Urinary bladder (tissue), 3 donors: ENCODE measurements at regions not wholly inside any gene's neighbourhood (a gene's known extent, or its start where the extent isn't known, plus 50 kb on each side); places are given as distances from the start of the nearest gene placed in this dataset.

Source experiments
- DNase-seq: peaks from one replicate; pipeline ENCODE4 v3.0.0-alpha.2; 2015; ENCODE audit errors: extremely low spot score
- H3K27ac ChIP-seq: one replicate; pipeline ENCODE4 v1.5.1; 2013; ENCODE audit warnings: low read depth, mild to moderate bottlenecking, moderate library complexity
- H3K36me3 ChIP-seq: one replicate; pipeline ENCODE4 v1.6.1; 2013; ENCODE audit warnings: mild to moderate bottlenecking, moderate library complexity; ENCODE audit not compliant: insufficient read depth
- H3K4me1 ChIP-seq: one replicate; pipeline ENCODE4 v1.6.1; 2013; ENCODE audit warnings: mild to moderate bottlenecking, moderate library complexity; ENCODE audit not compliant: insufficient read depth
- H3K4me3 ChIP-seq: one replicate; pipeline ENCODE4 v1.5.1; 2013; ENCODE audit warnings: low read depth, low read length
- WGBS: extraction: QIAGEN DNeasy Blood & Tissue Kit; methylation state at CpG from one replicate; pipeline ENCODE4 v1.1.7; 2013; 5-methylcytosine and 5-hydroxymethylcytosine counted together
- donor health status: healthy with polysubstance abuse.
- donor health status: healthy.

DNA sequence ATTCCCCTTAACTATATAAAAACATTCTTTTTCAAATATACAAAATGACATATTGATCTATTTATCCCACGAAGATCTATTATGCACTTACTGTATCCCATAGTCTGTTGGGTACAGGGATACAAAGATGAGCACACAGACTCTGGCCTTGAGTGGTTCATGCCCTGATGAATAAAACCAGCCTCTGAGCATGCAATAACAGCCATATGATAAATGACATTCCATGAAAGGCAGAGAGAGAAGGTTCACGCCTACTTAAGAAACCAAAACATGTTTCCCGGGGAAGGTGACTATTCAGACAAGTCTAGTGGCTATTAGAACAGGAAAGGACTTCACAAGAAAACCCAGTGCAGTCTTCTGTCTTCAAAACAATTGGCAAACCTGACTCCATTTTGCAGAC, 406.2 kb upstream of the BRINP1 start:
- no peak for DNase-seq
- no peak overlapping the region for H3K4me3 ChIP-seq
- H3K36me3 ChIP-seq: no peaks in the 10 kb centered on the region
- H3K27ac ChIP-seq: no peak overlapping the region
- H3K4me1 ChIP-seq: no peaks in the 10 kb centered on the region
- WGBS: 82% methylated on average over 3 of the region's 3 CpGs

DNA sequence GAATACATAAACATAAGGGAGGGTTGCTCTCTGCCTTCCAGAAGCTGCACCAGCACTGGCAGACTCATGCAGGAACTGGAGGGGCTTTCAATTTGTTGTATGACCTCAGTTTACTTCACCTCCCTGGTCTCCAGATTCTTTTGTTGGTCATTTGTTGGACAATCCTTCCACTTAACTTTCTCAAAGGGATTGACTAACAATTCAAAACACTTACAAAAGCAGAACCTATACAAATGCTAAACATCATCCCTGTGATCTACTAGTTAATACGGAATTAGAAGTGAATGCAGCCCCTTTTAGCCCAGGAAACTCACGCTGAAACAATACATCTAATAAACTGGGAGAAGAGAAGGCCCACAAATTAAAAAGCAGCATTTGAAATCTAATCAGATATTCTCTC, 404.6 kb upstream of the BRINP1 start:
- no peak overlapping the region for H3K4me3 ChIP-seq
- H3K4me1 ChIP-seq: no peaks in the 10 kb centered on the region
- DNase-seq: no peak
- no peaks in the 10 kb centered on the region for H3K36me3 ChIP-seq
- no peak overlapping the region for H3K27ac ChIP-seq
- 65% methylated on average over 2 of the region's 2 CpGs for WGBS

DNA sequence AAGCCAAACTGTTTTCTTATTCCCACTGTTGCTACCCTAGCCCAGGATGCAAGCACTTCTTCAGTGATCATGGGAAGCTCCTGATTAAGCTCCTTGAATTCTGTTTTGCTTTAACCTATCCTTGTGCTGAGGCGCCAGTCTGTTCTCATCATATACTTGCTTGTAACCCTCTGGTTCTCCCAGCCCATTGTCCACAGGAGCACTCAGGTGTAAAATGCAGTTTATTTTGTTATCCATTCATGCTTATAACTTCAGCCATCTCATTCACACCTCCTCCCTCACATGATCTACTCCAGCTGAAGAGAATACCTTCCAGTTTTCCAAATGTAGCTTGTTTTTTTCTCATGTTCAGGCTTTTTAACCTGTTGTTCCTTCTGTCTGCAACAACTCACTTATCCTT, 402.1 kb upstream of the BRINP1 start:
- H3K4me3 ChIP-seq: no peak overlapping the region
- no peak for DNase-seq
- H3K4me1 ChIP-seq: no peaks in the 10 kb centered on the region
- WGBS: 94% methylated on average over 1 of the region's 1 CpG
- H3K27ac ChIP-seq: no peak overlapping the region
- H3K36me3 ChIP-seq: no peaks in the 10 kb centered on the region

DNA sequence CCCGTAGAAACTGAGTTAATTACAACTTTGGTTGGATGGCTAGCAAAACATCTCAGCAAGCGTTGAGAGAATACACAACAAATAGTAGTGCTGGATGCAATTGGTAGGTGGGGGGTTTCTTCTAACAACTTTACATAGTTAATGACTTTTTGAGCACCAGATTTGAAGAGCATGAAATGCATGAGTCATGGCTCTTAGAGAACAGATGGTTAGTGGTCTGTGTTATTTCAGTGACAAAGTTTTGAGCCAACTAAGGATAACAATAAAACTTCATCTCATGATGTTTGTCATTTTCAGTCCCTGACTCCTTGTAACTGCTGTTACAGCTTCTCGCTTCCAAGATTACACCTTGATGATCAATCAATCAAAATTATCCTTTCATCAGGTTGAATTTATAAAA, 399.0 kb upstream of the BRINP1 start:
- H3K36me3 ChIP-seq: no peaks in the 10 kb centered on the region
- 59% methylated on average over 3 of the region's 3 CpGs for WGBS
- no peaks in the 10 kb centered on the region for H3K4me1 ChIP-seq
- DNase-seq: no peak
- no peak overlapping the region for H3K27ac ChIP-seq
- H3K4me3 ChIP-seq: no peak overlapping the region

DNA sequence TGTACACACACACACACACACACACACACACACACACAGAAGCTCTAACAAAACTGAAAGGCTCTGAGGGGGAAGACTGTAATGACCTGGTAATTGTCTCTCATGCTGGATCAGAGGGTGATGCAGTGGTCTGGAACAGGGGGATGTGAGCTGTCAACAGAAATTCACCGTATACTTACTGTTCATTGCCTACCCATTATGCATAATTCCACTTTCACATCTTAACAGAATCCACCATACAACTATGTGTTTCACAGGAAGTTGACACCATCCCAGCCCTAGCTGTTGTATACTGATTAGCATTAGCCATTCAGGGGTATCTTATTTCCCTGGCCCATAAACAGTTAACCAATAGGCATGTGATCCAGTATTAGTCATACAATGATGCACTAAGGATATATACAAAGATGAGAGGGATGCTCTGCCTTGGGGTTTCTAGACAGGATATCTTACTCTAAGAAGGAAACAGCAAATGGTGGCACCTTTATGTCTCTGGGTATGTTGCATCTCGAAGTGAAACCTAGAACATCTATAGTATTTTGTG, 396.5 kb upstream of the BRINP1 start:
- DNase-seq: no peak
- WGBS: 74% methylated on average over 2 of the region's 2 CpGs
- Histone ChIP-seq H3K4me3 (no peak overlapping the region), H3K36me3 (no peaks in the 10 kb centered on the region), H3K4me1 (no peaks in the 10 kb centered on the region), H3K27ac (no peak overlapping the region)

DNA sequence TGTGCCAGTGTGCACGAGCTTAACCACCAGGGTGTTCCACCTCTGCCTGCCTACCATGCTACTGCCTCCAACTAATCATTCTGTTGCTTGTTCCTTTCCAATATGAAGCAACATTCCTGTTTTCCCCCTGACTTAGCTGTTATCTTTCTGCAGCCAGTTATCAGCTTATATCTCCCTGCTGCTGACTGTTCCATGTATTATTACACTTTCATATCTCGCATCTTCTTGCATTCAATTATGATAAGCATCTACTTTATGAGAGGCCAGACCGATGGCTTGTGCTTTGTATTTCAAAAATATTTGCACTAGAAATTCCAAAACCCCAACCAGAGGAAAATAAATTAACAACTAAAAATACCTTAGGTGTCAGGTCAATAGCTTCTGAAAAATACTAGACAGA, 394.0 kb upstream of the BRINP1 start:
- H3K4me3 ChIP-seq: no peak overlapping the region
- 31% methylated on average over 3 of the region's 3 CpGs for WGBS
- no peak overlapping the region for H3K27ac ChIP-seq
- no peaks in the 10 kb centered on the region for H3K4me1 ChIP-seq
- no peak for DNase-seq
- H3K36me3 ChIP-seq: no peaks in the 10 kb centered on the region

DNA sequence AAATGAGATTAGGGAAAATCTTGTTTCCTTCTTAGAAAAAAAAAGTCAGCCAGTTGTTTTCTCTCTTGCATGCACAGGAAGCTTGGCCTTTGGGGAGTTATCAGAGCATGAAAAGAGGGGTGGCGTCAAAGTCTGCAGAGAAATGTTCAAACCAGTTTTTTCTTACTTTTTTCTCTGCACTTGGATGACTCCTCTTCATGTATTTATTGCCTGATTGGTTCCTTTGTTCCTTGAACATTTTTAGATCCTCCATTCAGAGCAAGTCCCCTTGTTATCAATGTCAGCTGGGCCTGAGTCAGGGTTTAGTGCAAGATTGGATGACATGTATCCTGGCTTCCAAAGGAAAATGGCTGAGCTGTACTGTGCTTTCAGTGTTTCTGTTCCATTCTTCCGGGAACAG, 392.6 kb upstream of the BRINP1 start:
- DNase-seq: no peak
- Histone ChIP-seq H3K4me1 (no peaks in the 10 kb centered on the region), H3K4me3 (no peak overlapping the region), H3K36me3 (no peaks in the 10 kb centered on the region), H3K27ac (no peak overlapping the region)
- 88% methylated on average over 2 of the region's 2 CpGs for WGBS

DNA sequence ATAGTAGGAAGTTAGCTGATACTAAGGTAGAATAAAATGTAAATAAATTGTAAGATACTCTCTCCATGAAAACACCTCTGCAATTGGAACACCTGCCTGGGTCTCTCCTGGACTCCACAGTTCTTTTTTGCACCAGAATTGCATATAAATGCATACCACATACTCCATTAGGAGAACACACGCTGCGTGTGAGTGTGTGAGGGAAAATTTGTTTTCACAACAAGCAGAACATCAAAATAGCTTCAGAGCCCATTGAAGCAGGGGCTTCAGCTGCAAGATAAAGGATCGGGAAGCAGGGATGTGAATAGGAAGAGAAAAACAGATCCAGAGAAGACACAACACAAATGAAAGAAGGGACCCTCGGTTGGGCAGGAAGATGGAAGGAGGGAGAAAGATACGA, 389.8 kb upstream of the BRINP1 start:
- H3K36me3 ChIP-seq: no peaks in the 10 kb centered on the region
- DNase-seq: no peak
- no peak overlapping the region for H3K4me3 ChIP-seq
- H3K4me1 ChIP-seq: no peaks in the 10 kb centered on the region
- H3K27ac ChIP-seq: no peak overlapping the region
- 35% methylated on average over 5 of the region's 5 CpGs for WGBS

DNA sequence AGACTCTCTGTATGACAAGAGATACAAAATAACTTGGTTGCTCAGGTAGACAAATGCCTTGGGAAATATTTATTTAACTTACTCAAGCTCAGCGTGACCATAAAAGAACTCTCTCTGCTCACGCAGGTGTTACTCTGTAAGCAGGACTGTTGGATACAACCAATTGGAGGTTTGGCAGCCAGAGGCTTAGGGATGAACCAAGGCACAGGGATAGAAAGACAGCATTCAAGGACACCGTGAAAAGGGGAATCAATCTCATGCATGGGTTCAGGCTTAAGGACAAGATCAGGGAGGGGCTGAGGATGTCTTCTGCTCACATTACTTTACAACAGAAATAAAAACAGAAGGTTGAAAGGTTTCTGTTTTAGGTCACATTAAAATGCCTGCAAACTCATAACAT, 389.0 kb upstream of the BRINP1 start:
- Histone ChIP-seq H3K4me1 (no peaks in the 10 kb centered on the region), H3K4me3 (no peak overlapping the region), H3K27ac (no peak overlapping the region), H3K36me3 (no peaks in the 10 kb centered on the region)
- 45% methylated on average over 3 of the region's 3 CpGs for WGBS
- no peak for DNase-seq

DNA sequence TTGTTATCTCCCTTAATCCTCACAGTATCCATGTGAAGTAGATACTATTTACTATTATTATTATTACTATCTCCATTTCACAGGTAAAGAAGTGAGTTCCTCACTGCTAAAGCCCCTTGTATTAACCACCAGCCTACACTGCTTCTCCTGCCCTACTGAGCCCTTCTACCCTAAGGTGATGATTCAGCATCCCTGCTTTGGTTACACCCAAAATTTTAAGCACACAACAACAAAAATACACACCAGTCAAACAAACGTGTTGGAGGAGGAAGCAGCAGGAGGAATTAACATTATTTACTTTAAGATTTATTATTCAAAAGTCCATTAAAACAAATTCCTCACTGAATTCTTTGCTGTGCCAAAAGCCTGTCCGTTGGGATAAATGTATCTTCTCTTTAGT, 370.2 kb upstream of the BRINP1 start:
- no peak overlapping the region for H3K27ac ChIP-seq
- WGBS: 29% methylated on average over 2 of the region's 2 CpGs
- H3K4me3 ChIP-seq: no peak overlapping the region
- no peaks in the 10 kb centered on the region for H3K4me1 ChIP-seq
- no peak for DNase-seq
- no peaks in the 10 kb centered on the region for H3K36me3 ChIP-seq

DNA sequence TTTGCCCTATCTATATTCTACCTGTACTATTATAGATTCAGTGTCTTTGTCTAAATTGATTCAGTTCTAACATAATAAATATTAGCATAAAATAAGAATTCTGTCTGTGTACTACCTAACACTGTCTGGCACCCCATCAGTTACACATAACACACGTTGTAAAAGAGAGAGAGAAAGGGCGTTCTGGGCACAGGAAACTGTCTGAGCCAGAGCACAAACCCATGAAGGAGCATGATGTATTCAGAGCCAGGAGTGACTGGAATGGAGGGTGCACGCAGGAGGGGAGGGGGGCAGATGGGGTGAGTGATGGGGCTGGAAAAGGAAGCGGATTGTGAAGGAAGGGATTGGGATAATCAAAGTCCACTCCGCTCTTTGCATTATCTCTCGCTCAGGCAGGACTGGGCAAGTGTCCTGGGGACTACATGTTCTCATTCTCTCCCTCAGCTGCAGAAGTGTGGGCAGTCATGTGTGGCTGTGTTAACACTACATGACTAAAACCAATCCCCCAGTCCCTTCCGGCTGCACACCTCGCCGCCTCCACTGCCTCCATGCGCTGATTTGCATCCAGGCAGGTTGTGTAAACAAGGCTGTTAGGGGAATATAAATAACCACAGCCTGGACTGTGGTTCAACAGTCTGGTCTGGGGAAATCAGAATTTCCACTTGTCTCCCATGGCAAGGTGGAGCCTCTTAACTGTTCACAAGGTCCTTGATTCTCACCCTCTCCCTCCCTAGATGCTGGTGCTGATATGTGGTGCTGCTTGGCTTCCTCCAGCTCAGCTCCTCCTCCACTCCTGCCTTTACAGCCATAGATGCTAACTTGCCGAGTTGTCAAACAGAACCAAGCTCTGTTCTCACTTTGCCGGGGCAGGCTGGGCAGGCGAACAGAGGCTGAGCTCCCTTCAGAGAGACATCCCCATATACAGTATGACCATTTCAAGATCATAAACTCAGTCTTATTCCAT, 367.5 kb upstream of the BRINP1 start:
- Histone ChIP-seq H3K4me3 (no peak overlapping the region), H3K36me3 (no peaks in the 10 kb centered on the region), H3K27ac (no peak overlapping the region), H3K4me1 (no peaks in the 10 kb centered on the region)
- DNase-seq: no peak
- 35% methylated on average over 13 of the region's 13 CpGs for WGBS

DNA sequence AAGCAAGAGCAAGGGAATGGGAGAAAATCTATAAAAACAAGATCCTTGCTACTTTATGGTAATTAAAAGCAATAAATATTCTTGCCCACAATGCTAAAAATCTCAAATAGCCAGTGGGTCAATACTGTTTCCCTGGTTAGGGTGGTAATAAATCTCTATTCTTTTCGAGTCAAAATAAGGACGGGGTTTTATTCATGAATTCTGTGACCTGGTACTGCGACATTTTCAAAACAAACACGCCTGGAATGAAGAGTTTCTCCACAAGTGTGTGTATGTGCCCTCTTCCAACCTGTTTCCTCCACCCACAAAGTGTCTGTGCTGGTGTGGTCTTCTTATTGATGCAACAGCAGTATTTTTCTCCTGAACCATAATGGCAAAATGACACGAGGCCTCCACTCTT, 358.8 kb upstream of the BRINP1 start:
- Histone ChIP-seq H3K4me3 (no peak overlapping the region), H3K27ac (no peak overlapping the region), H3K4me1 (no peaks in the 10 kb centered on the region), H3K36me3 (no peaks in the 10 kb centered on the region)
- no peak for DNase-seq
- WGBS: 72% methylated on average over 5 of the region's 5 CpGs

DNA sequence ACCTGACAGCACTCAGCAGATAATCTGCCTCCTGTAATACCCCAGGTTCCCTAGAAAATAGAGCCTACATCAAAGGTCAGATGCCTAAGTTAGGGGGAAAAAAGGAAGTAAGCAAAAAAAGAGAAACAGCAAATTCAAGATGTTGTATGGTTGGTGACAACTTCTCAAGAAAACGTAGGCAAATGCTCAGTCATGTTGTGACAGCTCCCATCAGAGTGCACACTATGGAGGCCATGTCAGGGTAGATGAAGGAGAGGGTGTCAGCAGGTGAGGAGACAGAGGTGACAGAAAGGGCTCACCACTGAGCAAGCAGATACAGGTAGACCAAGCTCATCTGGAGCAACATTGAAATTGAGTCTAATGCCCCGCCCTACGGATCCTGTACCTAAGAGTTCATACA, 356.8 kb upstream of the BRINP1 start:
- DNase-seq: no peak
- 85% methylated on average over 3 of the region's 3 CpGs for WGBS
- Histone ChIP-seq H3K4me1 (no peaks in the 10 kb centered on the region), H3K36me3 (no peaks in the 10 kb centered on the region), H3K4me3 (no peak overlapping the region), H3K27ac (no peak overlapping the region)

DNA sequence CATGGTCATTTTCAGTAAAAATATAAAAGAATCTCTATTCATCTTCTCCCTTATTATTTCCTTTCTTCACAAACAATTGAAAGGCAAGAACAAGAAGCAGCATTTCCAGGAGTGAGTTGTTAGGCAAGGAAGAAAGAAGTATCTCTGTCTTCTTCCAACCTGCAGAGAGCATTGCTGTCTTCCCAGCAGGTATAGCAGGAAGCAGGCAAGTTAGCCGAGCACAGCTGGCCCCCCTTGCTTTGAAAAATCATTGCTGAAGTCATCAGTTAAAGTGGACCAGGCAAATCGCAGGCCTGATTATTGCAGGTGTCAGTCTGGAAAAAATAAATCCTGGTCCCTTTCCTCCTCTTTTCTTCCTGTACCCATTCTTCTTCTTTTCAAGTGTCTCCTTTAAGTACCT, 353.1 kb upstream of the BRINP1 start:
- H3K27ac ChIP-seq: no peak overlapping the region
- H3K4me3 ChIP-seq: no peak overlapping the region
- no peaks in the 10 kb centered on the region for H3K36me3 ChIP-seq
- WGBS: 44% methylated on average over 2 of the region's 2 CpGs
- no peak for DNase-seq
- H3K4me1 ChIP-seq: no peaks in the 10 kb centered on the region
